ENCODE measurements at regions not wholly inside any gene's neighbourhood (a gene's known extent, or its start where the extent isn't known, plus 50 kb on each side); places are given as distances from the start of the nearest gene placed in this dataset.

- TF ChIP-seq YY1 (IDR thresholded peaks at IDR 0.05; ENCODE audit: insufficient read depth, insufficient read length) (no peak), SUZ12 (IDR thresholded peaks at IDR 0.05; ENCODE audit: extremely low read depth, insufficient read depth, insufficient read length) (no peak)
These were observed 671.2 kb downstream of the BCL11A start for GRCh38 chr2:59882279-59882678.
